ENCODE measurements at regions not wholly inside any gene's neighbourhood (a gene's known extent, or its start where the extent isn't known, plus 50 kb on each side); places are given as distances from the start of the nearest gene placed in this dataset.
"Not testable (repeated sequence)": the region's sequence is repeated elsewhere in the genome, so short reads cannot be mapped to it uniquely, and the experiment has no call there.

GRCh38 chr6:156687789-156688619, 89.2 kb upstream of the ARID1B start:
- no peak for DNase-seq

DNA sequence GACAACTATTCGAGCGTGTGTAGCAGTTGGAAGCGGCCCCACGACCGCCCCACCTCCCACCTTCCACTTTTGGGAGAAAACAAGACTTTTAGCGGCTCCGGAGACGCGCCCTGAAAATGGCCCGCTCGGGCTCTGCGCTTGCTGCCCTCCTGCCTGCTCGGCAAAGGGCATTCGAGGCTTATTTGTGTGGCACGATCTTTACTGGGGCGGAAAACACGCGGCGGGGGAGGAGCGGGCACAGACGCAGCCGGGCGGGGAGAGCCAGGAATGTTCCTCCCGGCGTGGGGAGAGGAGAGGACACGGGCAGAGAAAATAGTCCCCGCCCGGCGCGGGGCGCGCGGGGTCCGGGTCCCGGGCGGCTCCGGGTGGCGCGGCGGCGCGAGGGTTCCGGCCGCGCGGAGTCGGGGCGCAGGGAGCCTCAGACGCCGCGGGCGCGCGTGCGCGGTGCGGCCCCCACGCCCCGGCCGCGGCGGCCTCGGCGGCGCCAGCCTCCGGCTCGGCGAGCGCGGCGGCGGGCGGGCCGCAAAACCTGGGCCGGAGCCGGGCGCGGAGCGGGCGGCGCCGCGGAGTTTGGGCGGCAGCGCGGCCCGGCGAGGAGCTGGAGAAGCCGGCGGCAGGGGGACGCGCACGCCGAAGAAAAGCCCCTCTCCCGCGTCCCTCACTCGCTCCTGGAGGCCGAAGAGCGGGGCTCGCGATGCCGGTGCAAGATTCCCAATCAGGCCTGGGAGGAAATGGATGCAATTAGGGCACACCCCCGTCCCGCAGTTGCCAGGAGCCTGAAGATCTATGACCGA, 90.0 kb upstream of the ARID1B start:
- peak; percentile 68 to 69 for DNase-seq

- peak in 1 of 2 donors; percentile 10 for DNase-seq
These were observed 90.7 kb upstream of the ARID1B start for GRCh38 chr6:156686301-156686994.

GRCh38 chr6:156685823-156686222, 91.4 kb upstream of the ARID1B start:
- DNase-seq: no peak

- DNase-seq: no peak
These were observed 93.4 kb upstream of the ARID1B start for GRCh38 chr6:156683821-156684220.

DNA sequence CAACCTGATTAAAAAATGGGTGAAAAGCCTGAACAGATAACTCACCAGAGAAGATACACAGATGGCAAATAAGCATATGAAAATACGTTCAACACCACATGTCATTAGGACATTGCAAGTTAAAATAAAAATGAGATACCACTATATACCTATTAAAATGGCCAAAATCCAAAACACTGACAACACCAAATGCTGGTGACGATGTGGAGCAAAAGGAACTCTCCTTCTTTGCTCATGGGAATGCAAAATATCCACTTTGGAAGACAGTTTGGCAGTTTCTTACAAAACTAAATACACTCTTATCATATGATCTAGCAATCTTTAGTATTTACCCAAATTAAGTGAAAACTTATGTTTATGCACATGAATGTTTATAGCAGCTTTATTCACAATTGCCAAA, 100.5 kb upstream of the ARID1B start:
- DNase-seq: no peak

DNA sequence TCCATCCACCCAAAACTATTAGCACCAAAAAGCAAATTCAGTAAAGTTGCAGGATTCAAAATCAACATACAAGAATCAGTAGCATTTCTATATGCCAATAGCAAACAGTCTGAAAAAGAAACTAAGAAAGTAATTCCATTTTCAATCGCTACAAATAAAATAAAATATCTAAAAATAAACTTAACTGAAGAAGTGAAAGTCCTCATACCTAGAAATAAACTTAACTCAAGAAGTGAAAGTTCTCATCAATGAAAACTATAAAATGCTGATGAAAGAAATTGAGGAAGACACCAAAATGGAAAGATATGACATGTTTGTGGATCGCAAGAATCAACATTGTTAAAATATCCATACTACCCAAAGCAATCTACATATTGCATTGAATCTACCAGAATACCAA, 103.0 kb upstream of the ARID1B start:
- no peak for DNase-seq

DNA sequence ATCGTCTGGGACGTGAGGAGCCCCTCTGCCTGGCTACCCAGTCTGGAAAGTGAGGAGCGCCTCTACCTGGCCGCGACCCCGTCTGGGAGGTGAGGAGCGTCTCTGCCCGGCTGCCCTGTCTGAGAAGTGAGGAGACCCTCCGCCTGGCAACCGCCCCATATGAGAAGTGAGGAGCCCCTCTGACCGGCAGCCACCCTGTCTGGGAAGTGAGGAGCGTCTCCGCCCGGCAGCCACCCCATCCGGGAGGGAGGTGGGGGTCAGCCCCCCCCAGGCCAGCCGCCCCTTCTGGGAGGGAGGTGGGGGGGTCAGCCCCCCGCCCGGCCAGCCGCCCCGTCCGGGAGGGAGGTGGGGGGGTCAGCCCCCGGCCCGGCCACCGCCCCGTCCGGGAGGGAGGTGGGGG, 107.1 kb upstream of the ARID1B start:
- not testable (repeated sequence) for DNase-seq

- DNase-seq: no peak
These were observed 115.1 kb upstream of the ARID1B start for GRCh38 chr6:156662025-156662445.

DNA sequence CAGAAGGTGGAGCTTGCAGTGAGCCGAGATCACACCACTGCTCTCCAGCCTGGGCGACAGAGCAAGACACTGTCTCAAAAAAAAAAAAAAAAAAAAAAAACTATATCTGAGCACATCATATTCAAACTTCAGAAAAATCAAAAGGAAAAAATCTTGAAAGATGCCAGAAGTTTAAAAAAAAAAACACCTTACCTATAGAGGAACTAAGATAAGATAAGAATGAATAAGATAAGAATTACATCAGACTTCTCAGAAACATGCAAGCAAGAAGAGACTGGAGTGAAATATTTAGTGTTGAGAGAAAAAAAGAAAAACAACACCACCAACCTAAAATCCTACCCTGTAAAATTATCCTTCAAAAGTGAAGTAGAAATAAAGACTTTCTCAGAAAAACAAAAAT, 116.8 kb upstream of the ARID1B start:
- DNase-seq: no peak

DNA sequence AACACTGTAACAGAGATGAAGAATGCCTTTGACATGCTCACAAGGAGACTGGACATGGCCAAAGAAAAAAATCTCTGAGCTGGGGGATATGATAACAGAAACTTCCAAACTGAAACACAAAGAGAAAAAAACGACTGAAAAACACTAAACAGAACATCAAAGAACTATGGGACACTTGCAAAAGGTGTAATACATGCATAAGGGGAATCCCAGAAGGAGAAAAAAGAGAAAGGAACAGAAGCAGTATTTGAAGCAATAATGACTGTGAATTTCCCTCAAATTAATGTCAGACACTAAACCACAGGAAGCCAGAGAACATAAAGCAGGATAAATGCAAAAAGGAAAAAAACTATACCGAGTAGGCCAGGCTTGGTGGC, 117.4 kb upstream of the ARID1B start:
- DNase-seq: no peak

- no peak for DNase-seq
These were observed 118.0 kb upstream of the ARID1B start for GRCh38 chr6:156658966-156659821.

DNA sequence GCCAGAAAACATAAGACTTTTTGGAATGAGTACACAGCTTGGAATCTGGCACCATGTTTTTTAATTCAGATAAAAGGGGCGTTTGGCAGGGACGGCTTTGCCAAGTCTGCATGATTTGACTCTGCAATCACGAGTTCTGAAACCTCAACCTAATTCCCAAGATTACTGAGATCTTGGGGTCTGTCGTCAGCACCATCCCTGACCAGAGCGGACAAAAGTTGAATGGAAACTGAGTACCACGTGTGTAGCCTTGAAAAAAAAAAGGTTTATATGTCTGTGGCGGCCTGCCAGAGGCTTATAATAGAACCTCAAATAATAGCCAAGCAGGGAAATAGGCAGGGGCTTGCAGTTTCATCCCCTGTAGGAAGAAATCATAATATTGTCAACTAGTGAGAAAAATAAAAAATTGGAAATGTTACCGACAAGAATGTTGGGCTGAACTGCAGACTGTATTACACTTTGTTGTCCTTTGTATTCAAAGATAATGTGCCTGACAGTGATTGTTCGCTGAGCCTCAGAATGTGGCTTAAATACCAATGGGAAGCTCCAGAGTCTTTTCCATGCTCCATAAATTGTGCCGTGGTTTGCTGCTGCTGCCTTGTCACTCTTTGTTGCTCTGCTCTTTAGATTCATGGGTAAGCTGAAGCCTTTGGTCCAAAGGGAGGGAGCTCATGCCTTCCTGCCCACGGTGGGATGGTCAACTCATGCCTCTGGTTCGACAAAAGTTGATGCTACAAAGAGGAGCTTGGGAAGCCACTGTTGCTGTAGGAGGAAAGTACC, 118.8 kb upstream of the ARID1B start:
- DNase-seq: no peak

DNA sequence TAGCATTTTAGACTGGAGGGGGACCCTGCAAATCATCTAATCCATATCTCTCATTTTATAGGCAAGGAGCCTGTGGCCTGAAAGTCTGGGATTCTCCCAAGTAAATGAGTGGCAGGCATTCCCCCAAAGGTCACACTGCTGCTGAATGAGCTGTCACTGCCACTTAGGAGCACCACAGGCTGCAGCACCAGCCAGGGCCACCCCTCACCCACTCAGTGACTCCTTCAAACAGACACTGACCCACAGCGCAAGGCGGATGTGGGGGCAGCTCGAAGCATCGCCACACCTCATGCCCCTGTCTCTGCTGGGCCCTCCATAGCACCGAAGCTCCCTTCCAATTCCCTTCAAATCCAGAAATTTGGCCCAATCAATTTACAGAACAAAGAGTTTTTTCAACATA, 119.9 kb upstream of the ARID1B start:
- no peak for DNase-seq

- DNase-seq: no peak
These were observed 122.0 kb upstream of the ARID1B start for GRCh38 chr6:156654919-156655918.

DNA sequence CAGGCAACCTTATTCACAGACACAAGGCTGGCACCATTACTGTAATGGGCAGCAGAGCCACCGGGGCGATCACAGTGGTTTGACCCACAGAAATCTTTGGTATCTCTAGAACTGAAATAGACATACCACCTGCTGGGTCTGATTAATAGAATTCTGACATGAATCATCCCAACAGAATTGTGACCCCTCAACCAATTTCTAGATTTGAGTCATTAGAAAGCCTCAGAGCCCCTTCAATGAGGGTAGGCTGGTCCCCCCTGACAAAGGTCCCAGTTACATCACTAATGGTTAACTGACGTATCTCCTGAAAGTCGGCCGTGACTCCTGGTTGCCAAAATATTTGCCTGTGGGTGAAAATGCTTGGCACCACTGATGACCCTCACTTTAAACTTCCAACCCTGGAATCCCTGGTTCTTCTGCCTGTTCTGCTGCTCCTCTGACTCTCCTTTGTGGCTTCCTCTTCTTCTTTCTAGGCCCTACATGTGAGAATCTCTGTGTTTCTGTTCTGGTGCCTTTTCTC, 124.9 kb upstream of the ARID1B start:
- DNase-seq: no peak

GRCh38 chr6:156651486-156651885, 125.7 kb upstream of the ARID1B start:
- no peak for DNase-seq

- no peak for DNase-seq
These were observed 126.2 kb upstream of the ARID1B start for GRCh38 chr6:156650896-156651390.

DNA sequence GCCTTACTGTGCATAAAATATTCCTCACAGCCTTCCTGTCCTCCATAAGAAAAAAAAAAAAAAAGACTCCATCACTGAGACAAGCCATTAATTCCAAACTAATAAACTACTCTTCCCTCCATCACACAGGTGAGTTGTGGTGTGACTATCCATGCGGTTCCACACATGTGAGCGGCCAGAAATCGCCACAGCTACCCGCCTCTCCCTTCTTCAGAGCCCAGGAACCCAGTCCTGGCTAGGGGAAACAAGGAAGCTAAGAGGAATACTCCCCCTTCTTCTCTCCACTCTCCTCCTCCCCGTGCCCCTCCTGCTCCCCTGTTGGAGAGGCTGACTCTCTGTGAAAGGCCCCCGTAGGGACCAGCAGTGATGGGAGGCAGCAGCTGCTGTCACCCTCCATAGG, 128.6 kb upstream of the ARID1B start:
- DNase-seq: no peak

DNA sequence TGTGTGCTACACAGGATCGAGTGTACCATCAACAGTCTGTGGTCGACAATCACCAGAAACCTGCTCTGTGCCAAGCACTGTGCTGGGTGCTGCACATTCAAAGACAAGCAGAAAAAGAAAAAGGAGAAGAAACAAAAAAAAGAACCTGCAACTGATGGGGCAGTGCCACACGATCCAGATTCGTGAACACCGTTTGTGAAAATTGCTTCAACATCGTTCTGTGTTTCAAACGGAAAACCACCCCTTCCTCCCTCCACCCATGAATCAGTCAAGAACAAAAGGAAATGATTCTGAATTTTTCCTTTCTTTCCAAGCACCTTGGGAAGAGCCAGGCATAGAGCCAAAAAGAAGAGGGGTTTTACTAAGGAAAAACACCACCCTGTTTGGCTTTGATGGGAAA, 129.2 kb upstream of the ARID1B start:
- DNase-seq: no peak

Data from stimulated activated CD4-positive, alpha-beta T cell treated with anti-CD3 and anti-CD28 coated beads, Interleukin-2, amount 100 ng/mL, for 48 hours (primary cell).